Posterior cingulate gyrus (tissue), 11 donors: ENCODE measurements at regions not wholly inside any gene's neighbourhood (a gene's known extent, or its start where the extent isn't known, plus 50 kb on each side); places are given as distances from the start of the nearest gene placed in this dataset.

ENCODE experiments used
- DNase-seq, 10 donors: peaks; one replicate each; pipeline versions ENCODE4 v3.0.0 to v3.0.0-alpha.2; 2020 to 2021; ENCODE audit warnings: mixed read lengths in 3 of 10
- intact Hi-C: fragments of 100-400 bp; cut with DNase I; formaldehyde crosslinking; loops from one replicate; pipeline ENCODE4 v1.15.1; 2023

DNA sequence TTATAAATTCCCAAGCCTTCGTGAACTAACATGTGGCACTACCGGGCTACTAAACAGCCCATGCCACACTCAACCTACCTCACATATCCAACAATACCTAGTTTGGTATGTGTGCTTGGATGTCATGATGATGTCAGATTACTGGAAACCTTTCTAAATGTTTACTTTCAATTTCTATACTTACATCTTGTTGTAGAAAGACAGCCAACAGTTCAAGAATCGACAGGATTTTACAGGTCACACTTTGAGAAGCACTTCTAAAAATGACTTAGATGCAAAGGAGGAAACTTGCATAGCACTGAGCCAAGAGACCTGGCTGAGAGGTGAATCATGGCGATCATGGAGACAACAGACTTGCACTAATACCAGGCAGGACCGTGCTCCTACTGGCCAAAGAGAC lies 209.9 kb downstream of the COL4A1 start:
- intact Hi-C loops, result no loop called here

DNA sequence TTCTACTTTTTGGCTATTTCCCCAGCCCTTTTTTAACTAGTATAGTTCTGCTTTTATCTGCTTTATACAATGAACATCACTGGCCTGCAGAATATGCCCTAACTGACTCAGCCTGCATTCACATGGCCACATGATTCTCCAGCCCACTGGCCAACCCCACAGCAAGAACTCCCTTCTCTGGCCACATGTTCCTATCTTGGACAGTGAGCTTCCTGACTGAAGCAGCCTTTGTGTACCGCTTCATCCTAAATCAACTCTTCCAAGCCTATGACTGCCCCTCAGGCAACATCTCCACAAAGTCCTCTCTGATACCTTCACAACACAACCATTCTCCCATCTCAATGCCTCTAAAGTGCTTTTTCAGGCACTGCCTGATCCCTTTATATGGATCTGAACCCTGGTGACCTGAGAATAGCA lies 214.1 kb downstream of the COL4A1 start:
- DNase-seq, result no peak
- intact Hi-C loops, result no loop called here

More for the DNA sequence above, 209.9 kb downstream of the COL4A1 start:
- no peak for DNase-seq

DNA sequence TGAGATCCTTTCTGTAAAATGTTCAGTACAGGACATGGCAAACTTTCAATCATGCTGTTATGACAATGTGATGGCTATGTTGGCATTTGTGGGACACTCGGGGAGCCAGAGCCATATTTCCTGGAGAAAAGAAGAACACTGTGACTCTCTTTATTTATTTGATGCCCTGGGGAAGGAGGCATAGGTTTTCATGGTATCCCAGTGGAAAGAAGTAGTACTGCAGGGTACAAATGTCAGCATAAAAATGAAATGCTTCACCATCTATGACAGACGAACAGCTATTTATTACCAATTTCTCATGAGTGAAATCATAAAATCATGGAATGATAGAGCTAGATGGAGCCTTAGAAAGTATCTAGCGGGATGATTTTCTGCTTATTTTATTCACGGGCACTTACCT lies 217.1 kb downstream of the COL4A1 start:
- intact Hi-C loops, result no loop called here
- no peak for DNase-seq

DNA sequence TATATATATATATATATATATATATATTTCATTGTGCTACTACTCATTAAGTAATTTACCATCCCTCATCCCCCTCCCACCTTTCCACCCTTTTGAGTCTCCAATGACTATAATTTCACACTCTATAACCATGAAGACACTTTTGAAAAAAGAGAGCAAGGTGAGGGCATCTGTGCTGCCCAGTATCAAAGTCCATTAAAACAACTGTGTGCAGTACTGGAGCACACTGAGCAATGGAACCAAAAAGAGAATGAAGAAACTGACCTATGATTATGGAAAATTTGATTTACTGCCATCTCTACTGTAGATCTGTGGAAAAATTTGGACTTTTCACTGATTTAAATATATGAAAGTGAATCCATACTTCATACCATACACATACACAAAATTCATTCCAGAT lies 217.9 kb downstream of the COL4A1 start:
- intact Hi-C loops, result no loop called here
- no peak for DNase-seq

DNA sequence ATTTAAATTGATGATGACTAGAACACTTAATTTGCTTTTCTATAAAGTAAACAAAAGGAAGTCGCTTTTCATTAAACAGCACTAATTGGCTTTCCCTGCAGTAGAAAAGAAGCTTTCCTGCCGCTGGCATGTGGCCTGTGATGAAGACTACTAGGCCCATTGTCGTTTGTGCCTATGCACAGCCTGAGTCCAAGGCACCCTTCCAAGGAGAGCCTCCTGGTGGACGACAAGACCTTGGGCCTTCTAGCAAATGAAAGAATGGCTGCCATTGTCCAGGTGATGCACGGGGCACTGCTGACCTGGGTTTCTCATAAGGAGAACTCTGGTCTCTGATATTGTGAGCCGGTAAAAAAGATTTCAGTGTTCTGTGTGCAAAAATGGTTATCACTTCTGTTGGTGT lies 233.0 kb downstream of the COL4A1 start:
- intact Hi-C loops, result no loop called here
- DNase-seq, result no peak

DNA sequence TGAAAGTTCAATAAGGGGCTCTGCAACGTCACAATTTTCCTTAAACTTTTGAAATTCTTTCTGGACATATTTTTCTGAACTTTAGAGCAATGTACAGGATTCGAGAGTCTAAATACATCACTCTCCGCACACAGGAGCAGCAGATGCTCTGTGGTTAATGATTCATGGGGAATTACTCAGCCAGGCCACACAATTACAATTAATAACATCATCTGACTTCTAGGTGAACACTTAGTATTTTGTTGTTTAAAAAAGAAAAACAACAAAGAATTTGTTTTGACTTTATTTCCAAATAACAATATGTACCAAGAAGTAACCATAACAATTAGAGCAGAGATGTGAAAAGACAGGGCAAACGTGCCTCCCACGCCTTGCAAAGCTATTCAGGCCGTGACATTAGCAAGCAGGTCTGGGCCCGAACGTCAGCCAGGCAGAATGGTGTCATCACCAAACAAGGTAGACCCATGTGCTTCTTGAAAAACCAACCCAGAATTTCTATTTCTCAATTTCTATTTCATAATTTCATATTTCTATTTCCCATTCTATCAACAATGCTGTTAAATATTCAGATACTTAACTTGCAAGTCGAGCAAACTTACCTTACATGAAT lies 236.3 kb downstream of the COL4A1 start:
- DNase-seq, result no peak
- intact Hi-C loops, result no loop called here

DNA sequence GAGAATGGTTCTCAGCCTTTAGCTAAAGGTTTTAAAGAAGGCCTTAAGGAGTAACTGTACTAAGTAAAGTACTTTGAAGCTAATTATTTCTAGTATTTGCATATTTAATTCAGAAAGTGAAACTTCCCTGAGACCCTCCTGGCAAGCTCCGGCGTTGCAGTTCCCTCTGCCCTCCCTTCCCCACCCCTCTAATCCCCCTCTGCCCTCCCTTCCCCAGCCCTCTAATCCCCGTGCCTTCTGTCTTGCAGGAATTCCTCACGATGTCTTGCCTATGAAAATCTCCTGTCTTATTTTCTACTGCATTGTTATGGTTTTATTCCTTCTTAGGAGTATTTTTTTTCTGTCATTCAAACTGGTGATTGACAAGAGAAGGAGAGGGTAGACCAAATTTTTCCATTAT lies 236.9 kb downstream of the COL4A1 start:
- intact Hi-C loops, result no loop called here
- no peak for DNase-seq

DNA sequence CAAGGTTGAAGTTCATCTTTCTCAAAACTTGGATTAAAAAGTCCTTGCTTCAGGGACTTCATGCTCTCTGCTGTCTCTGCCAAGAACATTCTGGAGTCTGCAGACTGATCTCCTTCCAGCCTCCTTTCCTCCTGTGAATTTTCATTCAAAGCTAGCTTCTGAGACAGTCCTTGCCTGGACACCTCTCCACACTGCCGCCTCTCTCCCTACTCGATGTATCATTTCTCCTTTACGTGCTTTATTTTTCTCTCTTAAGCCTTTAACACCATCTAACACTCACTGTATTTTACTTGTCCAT lies 238.8 kb downstream of the COL4A1 start:
- intact Hi-C loops, result no loop called here
- no peak for DNase-seq

DNA sequence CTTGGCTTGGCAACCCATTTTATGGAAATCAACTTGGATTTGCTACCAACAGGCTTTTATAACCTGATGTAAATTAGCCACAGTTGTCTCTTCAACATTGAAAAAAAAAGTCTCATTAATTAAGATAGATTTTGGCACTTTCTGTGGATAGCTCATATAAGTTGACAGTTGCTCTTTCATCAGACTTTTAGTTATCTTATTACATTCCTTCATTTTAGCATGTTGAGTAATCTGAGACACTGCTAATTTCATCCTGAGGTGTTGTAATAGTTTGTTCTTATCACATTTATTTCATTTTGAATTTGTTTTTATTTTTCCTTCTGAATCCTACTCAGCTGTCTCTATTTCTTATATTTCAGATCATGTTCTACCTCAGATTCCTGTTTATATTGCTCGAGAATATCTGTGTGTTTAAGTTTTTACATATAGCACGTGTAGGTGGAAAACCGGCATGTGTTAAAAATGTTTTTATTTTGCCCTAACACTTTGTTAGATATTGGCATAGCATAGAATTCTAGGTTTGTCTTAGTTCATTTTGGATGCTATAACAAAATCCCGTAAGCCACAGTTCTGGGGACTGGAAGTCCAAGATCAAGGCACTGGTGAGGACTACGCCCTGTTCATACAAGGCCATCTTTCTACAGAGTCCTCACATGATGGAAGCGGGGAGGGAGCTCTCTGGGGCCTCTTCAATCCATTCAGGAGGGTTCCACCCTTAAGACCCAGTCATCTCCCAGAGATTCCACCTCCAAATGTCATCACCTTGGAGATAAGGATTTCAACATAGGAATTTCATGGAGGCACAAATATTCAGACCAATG lies 239.4 kb downstream of the COL4A1 start:
- intact Hi-C loops, result no loop called here
- DNase-seq, result no peak

DNA sequence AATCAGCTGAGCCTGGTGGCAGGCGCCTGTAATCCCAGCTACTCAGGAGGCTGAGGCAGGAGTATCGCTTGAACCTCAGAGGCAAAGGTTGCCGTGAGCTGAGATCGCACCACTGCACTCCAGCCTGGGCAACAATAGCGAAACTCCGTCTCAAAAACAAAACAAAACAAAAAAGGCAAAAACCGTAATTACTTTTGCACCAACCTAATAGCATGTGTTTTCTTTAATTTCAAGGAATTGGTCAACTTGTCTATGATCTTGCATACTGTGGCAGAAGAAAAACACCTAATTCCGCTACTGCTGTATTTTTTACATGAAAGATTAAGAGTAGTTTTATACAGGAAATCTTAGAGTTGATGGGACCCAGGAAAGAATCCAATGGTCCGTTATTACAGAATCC lies 241.2 kb downstream of the COL4A1 start:
- intact Hi-C loops, result no loop called here
- no peak for DNase-seq

DNA sequence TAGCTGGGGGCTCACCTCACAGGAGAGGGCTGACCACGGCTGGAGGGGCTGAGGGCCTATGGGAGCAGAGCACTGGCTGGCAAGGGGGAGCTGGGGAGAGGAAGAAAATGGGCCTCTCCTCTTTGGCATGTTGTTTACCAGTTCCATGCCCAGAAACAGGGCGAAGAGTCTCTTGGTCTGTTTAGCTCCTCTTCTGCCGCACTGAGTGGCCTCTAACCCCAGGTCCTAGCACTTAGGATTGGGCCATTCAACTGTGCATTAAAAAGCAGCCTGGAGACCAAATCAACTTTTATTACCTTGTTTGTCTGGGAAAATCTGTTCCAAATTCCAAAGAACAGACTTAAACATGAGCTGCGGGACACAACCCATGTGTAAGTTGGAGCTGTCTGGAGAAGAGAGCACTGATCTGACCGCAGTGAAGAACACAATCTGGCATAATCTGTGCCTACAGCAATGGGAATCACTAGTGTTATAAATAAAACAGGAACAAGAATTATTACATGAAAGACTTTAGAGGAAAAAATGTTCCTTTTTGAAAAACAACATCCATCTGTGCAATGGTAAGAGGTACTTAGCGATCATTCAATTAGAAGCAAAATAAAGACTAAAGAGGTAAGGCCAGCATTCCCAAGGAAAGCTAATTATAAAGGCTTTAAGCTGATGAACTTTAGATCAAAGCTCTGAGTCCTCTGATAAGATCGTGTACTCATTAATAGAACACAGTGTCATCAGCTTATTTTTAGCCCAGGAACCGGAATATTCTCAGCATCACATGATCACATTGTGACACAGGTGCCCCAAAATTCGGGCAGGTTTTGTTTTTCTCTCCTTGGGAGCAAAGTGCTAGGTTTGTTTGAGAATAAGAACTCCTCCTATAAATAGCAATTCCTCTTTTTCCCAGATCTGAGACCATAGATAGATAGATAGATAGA lies 243.2 kb downstream of the COL4A1 start:
- DNase-seq, result no peak

DNA sequence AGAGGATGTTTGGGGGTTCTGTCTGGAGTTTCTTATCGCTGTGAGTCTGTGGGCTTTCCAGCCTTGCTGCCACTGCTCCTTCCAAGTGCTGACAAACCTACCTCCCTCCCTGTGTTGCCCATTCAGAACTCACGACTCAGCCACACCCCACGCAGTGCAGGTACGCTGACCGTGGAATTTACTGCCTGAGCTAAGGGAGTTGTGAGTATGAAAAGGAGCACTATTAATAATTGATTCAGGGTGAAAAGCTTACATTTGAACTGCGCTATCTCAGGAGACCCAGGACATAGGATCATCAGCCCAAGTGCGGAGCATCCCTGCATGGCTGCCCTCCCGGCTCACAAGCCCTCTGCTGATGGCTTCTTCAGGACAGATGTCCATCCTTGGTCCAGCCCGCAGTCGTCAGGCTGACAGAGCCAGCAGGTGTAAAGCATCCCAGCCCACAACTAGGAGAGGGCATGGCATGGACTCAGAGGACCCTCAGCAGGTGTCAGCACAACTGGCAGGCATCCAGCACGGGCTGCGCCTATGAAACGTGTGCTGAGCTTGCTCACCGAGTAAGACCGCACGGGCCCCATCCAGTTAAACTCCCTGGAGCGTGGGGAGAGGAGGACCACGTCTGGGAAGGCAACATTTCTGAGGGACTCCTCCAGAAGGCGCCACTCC lies 244.0 kb downstream of the COL4A1 start:
- peak in 3 of 10 donors; percentile 58 to 71 (median 67) for DNase-seq
- intact Hi-C loops, result no loop called here

More for the DNA sequence above, 243.2 kb downstream of the COL4A1 start:
- intact Hi-C loops, result no loop called here

DNA sequence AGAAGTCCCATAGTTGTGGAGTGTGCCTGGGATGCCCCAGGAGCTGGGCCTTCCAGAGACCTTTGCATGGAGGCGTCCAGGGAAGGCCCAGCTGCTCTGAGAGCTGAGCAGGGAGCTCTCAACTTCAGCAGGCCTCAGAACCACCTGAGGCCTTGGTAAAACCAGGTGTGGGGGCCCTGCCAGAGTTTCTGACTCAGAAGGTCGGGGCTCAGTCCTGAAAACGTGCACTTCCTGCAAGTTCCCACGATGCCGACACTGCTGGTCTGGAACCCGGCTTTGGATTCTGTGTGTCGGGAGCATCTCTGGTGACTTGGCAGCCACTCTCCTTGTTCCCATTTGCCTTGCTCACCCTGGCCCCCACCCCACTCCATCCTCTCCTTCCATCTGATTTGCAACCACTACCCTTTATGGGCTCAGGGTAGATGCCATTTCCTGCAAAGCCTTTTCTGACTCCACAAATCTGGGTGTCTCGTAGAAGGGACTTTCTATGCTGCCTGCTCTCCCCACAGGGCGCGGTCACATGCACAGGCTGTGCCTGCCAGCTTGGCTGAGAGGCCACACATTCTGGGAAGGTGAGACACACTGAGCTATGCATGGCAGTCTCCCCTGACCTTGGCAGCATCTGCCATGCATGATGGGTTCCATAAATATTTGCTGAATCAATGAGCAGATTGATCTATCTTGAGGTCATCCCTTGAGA lies 244.7 kb downstream of the COL4A1 start:
- DNase-seq, result peak in 2 of 10 donors; percentile 66 to 67
- intact Hi-C loops, result no loop called here

DNA sequence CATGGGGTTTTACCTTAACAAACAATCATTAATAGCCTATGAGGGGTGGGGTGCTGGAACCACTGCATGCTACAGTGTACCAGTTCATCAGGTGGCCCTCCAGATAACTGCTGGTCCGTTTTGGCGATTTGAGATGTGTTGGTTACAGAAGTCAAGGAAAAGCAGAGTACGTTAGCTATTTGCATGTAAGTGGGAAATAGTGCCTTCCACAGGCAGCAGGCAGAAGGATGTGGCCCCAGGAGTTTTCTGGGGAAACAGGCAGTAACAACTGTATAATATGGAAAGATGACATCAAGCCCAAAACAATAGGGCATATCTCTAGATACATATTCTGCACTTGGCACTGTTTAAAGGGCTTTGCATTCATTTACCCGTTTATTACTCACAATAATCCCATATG lies 245.7 kb downstream of the COL4A1 start:
- intact Hi-C loops, result no loop called here

DNA sequence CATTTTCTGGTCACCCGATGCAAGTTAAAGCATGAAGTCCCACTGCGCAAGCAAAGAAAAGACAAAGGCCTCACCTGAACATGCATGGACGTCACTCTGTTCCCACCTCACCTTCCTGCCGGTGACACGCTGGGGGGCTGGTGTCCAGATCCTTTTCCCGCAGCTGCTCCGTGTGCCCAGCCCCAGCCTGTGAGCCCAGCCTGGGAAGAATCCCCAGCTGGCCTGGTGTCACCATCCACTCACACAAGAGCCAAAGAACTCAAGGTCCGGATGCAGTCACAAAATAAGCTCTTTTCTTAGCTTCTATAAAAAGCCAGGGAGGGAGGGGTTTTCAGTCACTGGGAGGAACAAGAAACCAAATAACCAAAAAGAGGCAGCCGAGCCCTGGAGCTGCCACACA lies 249.9 kb downstream of the COL4A1 start:
- intact Hi-C loops, result no loop called here
- DNase-seq, result peak in 3 of 10 donors; percentile 68 to 79 (median 77)

More for the DNA sequence above, 245.7 kb downstream of the COL4A1 start:
- DNase-seq, result no peak

DNA sequence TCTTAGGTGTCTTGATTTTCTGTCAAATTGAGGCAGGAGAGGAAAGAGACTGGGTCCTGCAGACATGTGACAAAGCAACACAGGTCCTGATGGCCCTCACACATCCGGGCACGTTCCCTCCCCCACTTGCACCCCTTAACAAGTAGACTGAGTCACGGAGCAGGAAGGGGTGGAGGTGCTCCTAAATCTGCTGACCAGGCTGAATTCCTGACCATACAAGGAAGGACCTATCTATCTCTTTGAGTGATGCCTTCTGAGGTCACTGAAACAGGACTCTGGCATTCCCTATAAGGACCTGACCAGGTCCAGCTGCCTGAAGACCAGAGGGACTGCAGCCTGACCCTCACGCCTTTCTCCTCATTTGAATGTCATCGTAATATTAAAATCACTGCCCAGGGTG lies 250.3 kb downstream of the COL4A1 start:
- intact Hi-C loops, result no loop called here
- DNase-seq, result no peak

DNA sequence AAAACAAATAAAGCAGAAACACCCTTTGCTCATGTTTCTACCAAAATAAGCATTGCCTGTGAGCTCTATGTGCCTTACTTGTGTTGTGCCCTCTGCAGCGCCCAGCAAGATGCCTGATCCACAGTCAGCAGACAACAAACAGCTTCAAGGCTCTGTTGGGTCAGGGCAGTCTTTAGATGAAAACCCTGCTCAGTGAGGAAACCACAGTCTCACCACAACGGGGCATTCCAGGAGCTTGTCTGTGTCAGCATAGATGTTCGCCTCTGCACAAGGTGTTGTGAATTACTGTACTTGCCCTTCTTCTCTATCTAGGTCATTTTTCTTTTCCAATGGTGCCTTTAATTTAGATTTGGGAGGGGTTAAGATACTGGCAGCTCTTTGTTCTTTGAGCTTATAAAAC lies 251.9 kb downstream of the COL4A1 start:
- intact Hi-C loops, result no loop called here
- DNase-seq, result peak in 1 of 10 donors; percentile 12

DNA sequence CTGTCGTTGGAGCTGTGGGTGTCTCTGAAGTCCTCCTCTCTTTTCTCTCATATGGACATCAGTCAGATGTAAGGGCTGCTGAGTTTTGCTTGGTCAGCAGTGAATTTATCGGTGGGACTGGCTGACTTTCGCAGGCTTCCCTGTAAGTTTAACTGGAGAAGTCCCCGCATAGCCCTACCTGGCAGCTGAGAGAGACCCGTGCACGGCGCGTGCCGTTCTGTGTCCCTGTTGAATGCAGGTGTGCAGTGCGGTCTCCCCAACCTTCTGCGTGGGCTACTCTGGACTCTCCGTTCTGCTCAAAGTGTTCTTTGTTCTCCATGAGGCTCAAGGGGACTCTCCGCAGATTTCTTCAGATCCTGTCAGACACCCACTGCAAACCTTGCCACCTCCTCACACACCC lies 252.9 kb downstream of the COL4A1 start:
- peak in 1 of 10 donors; percentile 18 for DNase-seq
- intact Hi-C loops, result no loop called here

DNA sequence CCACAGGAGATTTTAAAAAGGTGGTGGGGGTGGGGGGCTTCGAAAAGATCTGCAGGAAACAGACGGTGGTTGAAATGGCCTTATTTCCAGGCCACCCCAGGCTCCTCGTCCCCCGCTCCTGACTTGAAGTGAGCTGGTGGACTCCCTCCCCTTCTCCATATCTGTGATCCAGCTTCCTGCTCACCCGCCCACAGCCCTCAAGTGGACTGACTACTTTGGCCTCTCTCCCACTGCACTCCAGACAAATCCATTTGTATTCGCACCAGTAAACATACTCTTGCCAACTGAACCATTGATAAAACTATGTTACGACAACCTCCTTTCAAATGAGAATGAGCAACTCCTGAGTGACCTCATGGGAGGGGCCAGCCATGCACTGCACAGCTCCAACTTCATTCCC lies 259.5 kb downstream of the COL4A1 start:
- intact Hi-C loops, result no loop called here
- DNase-seq, result peak in 2 of 10 donors; percentile 25 to 61

DNA sequence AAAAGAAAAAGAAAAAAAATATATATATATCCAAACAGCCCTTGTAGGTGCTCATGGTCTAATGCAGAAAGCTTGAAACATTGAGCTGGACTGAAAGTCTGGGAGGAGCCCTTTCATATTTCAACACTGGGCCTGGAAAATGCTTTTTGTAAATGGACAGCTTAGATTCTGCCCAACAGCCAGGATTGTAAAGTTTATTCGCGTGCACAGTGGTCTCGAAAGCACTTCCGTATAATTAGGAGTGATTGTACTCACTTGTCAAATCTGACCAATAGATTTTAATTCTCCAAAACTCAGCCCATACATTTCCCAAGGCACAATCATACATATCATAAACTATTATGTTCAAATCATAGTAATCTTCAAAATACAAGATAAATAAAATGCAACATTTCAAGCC lies 260.1 kb downstream of the COL4A1 start:
- no peak for DNase-seq
- intact Hi-C loops, result no loop called here
